ENCODE measurements at regions not wholly inside any gene's neighbourhood (a gene's known extent, or its start where the extent isn't known, plus 50 kb on each side); places are given as distances from the start of the nearest gene placed in this dataset.
"Not testable (repeated sequence)": the region's sequence is repeated elsewhere in the genome, so short reads cannot be mapped to it uniquely, and the experiment has no call there.

GRCh38 chr7:42720991-42721796 is 190.7 kb downstream of the C7orf25 start:
- no peak for DNase-seq

GRCh38 chr7:42720012-42720411 is 191.9 kb downstream of the C7orf25 start:
- DNase-seq = no peak

- DNase-seq = not testable (repeated sequence)
These were observed 193.4 kb downstream of the C7orf25 start for GRCh38 chr7:42718466-42718865.

GRCh38 chr7:42714356-42714755 is 197.5 kb downstream of the C7orf25 start:
- DNase-seq = no peak

- DNase-seq = no peak
These were observed 202.6 kb downstream of the C7orf25 start for GRCh38 chr7:42709284-42709683.

- DNase-seq = no peak
These were observed 207.2 kb downstream of the C7orf25 start for GRCh38 chr7:42704710-42705109.

GRCh38 chr7:42702647-42703046 is 209.2 kb downstream of the C7orf25 start:
- no peak for DNase-seq

- DNase-seq = no peak
These were observed 211.2 kb downstream of the C7orf25 start for GRCh38 chr7:42700406-42701327.

- no peak for DNase-seq
These were observed 212.3 kb downstream of the C7orf25 start for GRCh38 chr7:42699380-42700178.

GRCh38 chr7:42698600-42699374 is 213.1 kb downstream of the C7orf25 start:
- no peak for DNase-seq

GRCh38 chr7:42694894-42695507 is 216.9 kb downstream of the C7orf25 start:
- DNase-seq = no peak

GRCh38 chr7:42693722-42694121 is 218.1 kb downstream of the C7orf25 start:
- DNase-seq = no peak

- DNase-seq = no peak
These were observed 219.2 kb downstream of the C7orf25 start for GRCh38 chr7:42692621-42693020.

GRCh38 chr7:42690794-42691639 is 220.9 kb downstream of the C7orf25 start:
- peak; percentile 4 for DNase-seq

GRCh38 chr7:42689626-42690025 is 222.2 kb downstream of the C7orf25 start:
- DNase-seq = no peak

GRCh38 chr7:42688056-42688371 is 223.9 kb downstream of the C7orf25 start:
- DNase-seq = no peak

GRCh38 chr7:42687211-42688055 is 224.4 kb downstream of the C7orf25 start:
- DNase-seq = no peak

GRCh38 chr7:42686594-42687156 is 225.2 kb downstream of the C7orf25 start:
- DNase-seq = no peak

- no peak for DNase-seq
These were observed 226.0 kb downstream of the C7orf25 start for GRCh38 chr7:42685911-42686310.

Measured in inflammatory macrophage treated with lipopolysaccharide for 4 hours (primary cell).